Activated CD4-positive, alpha-beta T cell treated with anti-CD3 and anti-CD28 coated beads, Interleukin-2, amount 10 ng/mL, durations not matched to agents 7 days and 5 days (primary cell): ENCODE measurements at regions not wholly inside any gene's neighbourhood (a gene's known extent, or its start where the extent isn't known, plus 50 kb on each side); places are given as distances from the start of the nearest gene placed in this dataset.

ENCODE experiments used
- CTCF ChIA-PET: fragments of 350-600 bp; sonication (Branson Sonifier 250); formaldehyde crosslinking; loops from one replicate; lab custom pipeline; 2021; ENCODE audit warnings: antibody characterized with exemption; lab: Charles Lee
- POLR2A ChIA-PET: fragments of 350-600 bp; sonication (Branson Sonifier 250); formaldehyde crosslinking; loops from one replicate; lab custom pipeline; 2021; ENCODE audit warnings: antibody characterized with exemption; lab: Charles Lee
- DNase-seq: peaks from one replicate; pipeline ENCODE4 v3.0.0-alpha.2; 2020
- H3K27ac Mint-ChIP-seq: one replicate; pipeline ENCODE4 v1.8.0; 2021; ENCODE audit warnings: mild to moderate bottlenecking, moderate library complexity, mixed read lengths
- H3K27me3 Mint-ChIP-seq: one replicate; pipeline ENCODE4 v1.8.0; 2021; ENCODE audit warnings: mixed read lengths
- H3K36me3 Mint-ChIP-seq: one replicate; pipeline ENCODE4 v1.8.0; 2021; ENCODE audit warnings: low read depth, mixed read lengths
- H3K4me1 Mint-ChIP-seq: one replicate; pipeline ENCODE4 v1.8.0; 2021; ENCODE audit warnings: mixed read lengths
- H3K4me3 Mint-ChIP-seq: one replicate; pipeline ENCODE4 v1.8.0; 2021; ENCODE audit warnings: mild to moderate bottlenecking, moderate library complexity, mixed read lengths
- H3K9me3 Mint-ChIP-seq: one replicate; pipeline ENCODE4 v1.8.0; 2021; ENCODE audit warnings: mixed read lengths

DNA sequence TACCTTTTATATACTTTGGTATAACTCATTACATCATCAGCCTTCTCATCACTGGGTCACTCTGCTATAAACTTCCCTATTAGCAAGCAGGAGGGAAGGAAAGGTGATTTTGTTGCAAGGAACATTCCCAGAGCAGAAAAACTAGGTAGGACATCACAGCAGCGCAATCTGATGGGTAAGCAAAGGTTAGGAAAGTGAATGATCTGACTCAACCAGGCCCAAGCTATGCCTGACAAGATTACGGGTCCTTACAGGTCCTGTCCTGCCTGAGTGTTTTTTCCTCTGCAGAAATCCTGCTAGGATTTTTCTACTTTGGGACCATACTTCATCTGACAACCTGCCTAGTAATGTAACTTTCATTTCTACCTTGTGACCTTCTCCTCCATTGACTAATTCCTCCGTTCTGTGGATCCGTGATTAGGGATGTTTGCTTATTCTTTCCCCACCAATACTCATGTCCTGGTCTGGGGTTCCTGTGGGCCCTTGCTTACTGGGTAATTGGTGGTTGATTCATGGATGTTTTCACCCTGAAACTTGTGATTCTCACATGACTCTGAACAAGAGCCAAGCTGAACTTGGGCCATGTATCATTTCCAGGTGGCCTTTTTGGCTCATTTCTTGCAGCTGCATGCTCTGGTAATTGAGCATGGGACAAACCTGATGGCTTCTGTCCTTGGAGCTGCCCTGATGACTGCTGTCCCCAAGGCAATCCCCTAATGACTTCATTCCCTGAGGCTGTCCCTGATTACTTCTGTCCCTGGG, 111.9 kb upstream of the KIT start:
- DNase-seq = no peak
- peaks cover 1% of the 10 kb centered on the region for H3K27me3 Mint-ChIP-seq
- CTCF ChIA-PET = no interaction called here
- POLR2A ChIA-PET = no interaction called here
- no peaks in the 10 kb centered on the region for H3K36me3 Mint-ChIP-seq
- H3K4me1 Mint-ChIP-seq = no peaks in the 10 kb centered on the region
- H3K27ac Mint-ChIP-seq = no peak overlapping the region
- no peaks in the 10 kb centered on the region for H3K9me3 Mint-ChIP-seq
- H3K4me3 Mint-ChIP-seq = no peak overlapping the region

DNA sequence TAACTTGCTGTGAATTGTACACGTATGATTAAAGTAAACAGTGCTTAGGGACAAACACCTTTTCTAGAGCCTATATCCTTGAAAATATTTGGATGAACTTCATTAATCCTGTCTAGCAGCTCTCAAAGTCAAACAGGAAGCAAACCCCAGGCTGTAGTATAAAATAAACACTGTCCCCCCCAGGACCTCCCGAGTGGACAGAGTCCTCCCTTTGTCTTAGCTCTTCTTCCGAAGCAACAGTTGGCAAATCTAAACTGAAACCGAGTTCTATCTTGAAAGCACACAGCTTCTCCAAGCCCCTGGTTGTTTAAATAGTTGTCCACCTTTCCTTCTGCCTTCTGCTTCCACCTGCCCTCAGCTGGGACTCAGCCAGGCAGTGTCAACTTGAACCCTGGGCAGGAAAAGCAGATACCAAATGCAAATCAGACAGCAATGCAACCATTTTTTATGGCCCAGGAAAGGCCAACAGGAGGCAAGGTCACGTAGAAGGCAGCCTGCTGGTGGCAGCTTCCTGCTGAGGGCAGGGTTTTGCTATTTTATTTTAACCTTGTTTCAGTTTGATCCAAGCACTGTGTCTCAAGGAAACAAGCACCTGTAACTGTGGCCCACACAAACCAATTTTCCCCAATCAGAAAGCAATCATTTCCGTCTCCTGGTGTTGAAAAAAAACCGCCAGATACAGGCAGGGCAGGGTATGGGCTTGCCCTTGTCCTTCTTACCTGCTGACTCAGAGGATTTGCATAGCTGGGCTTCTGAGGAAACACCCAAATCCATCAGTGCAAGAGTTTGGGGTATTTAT, 110.3 kb upstream of the KIT start:
- H3K27ac Mint-ChIP-seq = no peak overlapping the region
- no peak for DNase-seq
- H3K4me1 Mint-ChIP-seq = no peaks in the 10 kb centered on the region
- H3K9me3 Mint-ChIP-seq = no peaks in the 10 kb centered on the region
- POLR2A ChIA-PET = no interaction called here
- CTCF ChIA-PET = no interaction called here
- no peaks in the 10 kb centered on the region for H3K27me3 Mint-ChIP-seq
- H3K36me3 Mint-ChIP-seq = no peaks in the 10 kb centered on the region
- H3K4me3 Mint-ChIP-seq = no peak overlapping the region

DNA sequence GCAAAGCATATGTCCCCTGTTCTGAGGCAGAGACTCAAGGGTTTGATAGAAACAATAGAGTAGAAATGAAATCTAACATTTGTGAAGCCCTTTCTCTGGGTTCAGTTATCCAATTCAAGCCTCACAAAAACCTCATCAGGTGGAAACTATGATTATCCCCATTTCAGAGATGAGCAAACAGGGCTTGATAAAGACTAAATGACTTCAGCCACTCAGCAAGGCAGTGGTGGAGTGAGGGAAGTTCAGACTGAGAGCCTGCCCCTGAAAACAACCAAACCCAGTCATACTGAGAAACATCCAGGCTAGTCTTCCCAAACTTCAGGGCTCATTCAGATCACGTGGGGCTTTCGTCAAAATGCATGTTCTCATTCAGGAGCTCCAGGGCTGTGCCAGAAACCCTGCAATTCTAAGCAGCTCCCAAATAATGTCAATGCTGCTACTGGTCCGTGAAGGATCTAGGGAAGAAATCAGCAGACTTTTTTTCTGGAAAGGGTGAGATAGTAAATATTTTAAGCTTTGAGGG, 109.6 kb upstream of the KIT start:
- H3K9me3 Mint-ChIP-seq = no peaks in the 10 kb centered on the region
- H3K4me3 Mint-ChIP-seq = no peak overlapping the region
- ChIA-PET CTCF (no interaction called here), POLR2A (no interaction called here)
- H3K4me1 Mint-ChIP-seq = no peaks in the 10 kb centered on the region
- H3K27me3 Mint-ChIP-seq = no peaks in the 10 kb centered on the region
- H3K36me3 Mint-ChIP-seq = no peaks in the 10 kb centered on the region
- DNase-seq = no peak
- no peak overlapping the region for H3K27ac Mint-ChIP-seq

DNA sequence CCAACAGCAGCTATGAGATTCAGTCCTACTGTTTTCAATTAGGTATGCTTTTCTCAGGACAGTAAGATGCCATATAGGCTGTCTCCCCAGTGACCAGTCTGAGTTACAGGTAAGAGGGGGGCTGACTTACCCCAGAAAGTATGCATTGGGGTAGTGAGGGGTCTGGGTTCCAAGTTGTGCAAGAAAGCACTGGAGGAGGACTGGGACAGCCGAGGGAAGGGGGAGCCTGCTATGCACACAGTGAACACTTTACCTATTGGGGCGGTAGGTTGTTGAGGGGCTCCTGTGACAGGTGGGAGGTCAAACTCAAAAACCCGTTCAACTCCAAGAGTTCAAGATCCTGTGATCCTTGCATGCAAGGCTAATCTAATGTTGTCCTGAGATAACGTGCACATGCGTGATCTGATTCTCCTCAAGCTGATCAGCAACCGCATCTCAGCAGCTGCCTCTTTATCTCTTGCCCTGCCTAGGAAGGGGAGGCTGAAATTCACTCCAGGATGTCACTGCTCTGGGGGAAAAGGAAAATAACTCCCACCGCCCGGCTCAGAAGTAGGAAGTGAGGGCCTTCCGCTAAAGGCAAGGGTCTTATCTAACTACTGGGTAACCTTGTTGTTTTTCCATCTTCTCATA, 108.8 kb upstream of the KIT start:
- H3K27me3 Mint-ChIP-seq = no peaks in the 10 kb centered on the region

DNA sequence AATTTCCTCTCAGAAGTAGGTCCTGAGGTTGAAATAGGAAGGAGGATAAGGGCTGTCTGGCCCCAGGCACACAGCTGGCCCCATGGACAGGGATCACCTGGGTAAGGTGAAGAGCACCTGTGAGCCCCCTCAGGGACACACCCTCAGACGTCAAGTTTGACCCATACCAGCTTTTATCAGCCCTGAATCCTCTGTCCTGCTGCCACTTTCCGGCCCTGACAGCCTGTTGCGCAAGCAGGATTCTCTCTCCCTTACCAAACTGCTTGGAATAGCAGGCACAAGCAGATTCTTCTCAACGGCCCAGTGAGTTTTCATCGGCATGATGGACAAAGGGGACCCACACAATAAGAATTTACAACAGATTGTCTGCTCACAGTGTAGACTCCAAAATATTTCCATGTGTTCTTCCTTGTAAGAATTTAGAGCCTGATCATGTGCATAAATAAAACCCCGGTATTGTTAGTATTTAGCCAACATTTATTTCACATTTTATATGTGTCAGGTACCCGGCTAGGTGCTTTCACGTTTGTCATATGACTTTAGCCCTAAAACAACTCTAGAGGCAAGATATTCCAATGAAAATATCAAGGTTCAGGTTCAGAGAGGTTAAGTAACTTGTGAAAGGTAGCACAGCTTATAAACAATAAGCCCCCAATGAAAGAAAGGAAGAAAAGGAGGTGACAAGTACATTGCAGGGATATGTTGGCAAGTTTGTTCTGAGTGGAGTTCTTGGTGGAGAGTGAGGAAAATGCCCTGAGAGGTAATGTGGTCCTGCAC, 107.2 kb upstream of the KIT start:
- CTCF ChIA-PET = no interaction called here

More for the DNA sequence above, 108.8 kb upstream of the KIT start:
- H3K27ac Mint-ChIP-seq = no peak overlapping the region
- POLR2A ChIA-PET = no interaction called here
- H3K36me3 Mint-ChIP-seq = no peaks in the 10 kb centered on the region
- H3K4me1 Mint-ChIP-seq = no peaks in the 10 kb centered on the region
- H3K4me3 Mint-ChIP-seq = no peak overlapping the region
- H3K9me3 Mint-ChIP-seq = no peaks in the 10 kb centered on the region
- CTCF ChIA-PET = no interaction called here
- no peak for DNase-seq

DNA sequence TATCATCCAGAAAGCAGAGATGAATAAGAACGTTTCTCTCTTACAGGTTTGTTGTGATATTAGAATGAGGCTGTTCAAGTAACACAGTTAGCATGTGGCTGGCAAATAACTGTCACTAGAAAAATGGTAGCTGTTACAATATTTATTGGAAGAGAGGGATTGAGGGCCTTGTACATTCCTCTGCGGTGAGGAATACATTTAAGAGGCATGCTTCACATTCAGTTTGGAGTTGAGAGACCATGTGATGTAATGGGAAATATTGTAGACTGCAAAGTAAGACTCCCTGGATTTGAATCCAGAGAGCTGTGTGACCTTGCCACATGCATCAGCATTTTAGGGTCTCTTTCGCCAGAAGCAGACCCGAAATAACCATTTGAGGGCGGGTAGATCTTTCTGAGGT, 104.8 kb upstream of the KIT start:
- DNase-seq = no peak
- CTCF ChIA-PET = no interaction called here
- no peak overlapping the region for H3K4me3 Mint-ChIP-seq
- H3K36me3 Mint-ChIP-seq = no peaks in the 10 kb centered on the region
- H3K9me3 Mint-ChIP-seq = no peaks in the 10 kb centered on the region
- no peaks in the 10 kb centered on the region for H3K27me3 Mint-ChIP-seq
- H3K4me1 Mint-ChIP-seq = no peaks in the 10 kb centered on the region
- no peak overlapping the region for H3K27ac Mint-ChIP-seq
- POLR2A ChIA-PET = no interaction called here

More for the DNA sequence above, 107.2 kb upstream of the KIT start:
- Mint-ChIP-seq H3K27ac (no peak overlapping the region), H3K4me1 (no peaks in the 10 kb centered on the region), H3K9me3 (no peaks in the 10 kb centered on the region), H3K4me3 (no peak overlapping the region), H3K36me3 (no peaks in the 10 kb centered on the region), H3K27me3 (no peaks in the 10 kb centered on the region)
- POLR2A ChIA-PET = no interaction called here
- no peak for DNase-seq

DNA sequence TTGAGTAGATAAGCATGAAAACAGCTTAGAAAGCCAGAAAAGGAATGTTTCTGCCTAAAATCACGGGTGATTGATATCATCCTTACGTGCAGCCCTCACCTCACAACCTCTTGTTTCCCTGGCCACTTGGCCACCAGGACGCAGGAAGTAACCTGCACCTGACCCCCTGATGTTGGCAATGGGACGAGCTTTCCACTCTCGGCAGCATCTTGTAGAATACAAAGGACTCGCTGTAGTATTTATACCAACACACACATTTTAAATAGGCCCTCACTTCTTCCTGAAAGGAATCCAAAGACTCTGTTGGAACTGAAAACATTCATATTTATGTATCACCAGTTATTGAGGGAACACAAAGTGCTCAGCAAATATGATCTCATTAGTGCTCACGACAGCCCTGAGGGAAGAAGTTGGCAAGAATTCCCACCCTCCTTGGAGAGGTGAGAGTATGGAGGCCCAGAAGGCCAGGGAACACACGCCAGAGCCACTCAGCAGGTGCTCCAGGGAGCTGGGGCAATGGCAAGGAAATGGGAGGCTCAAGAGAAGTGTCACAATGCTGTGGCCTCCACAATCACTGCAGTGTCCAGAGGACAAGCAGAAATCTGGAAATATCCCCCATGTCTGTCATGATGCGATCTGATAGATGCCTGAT, 103.3 kb upstream of the KIT start:
- H3K9me3 Mint-ChIP-seq = no peaks in the 10 kb centered on the region
- DNase-seq = no peak
- ChIA-PET CTCF (no interaction called here), POLR2A (no interaction called here)
- no peak overlapping the region for H3K27ac Mint-ChIP-seq
- no peaks in the 10 kb centered on the region for H3K4me1 Mint-ChIP-seq
- no peak overlapping the region for H3K4me3 Mint-ChIP-seq
- no peaks in the 10 kb centered on the region for H3K27me3 Mint-ChIP-seq
- no peaks in the 10 kb centered on the region for H3K36me3 Mint-ChIP-seq

DNA sequence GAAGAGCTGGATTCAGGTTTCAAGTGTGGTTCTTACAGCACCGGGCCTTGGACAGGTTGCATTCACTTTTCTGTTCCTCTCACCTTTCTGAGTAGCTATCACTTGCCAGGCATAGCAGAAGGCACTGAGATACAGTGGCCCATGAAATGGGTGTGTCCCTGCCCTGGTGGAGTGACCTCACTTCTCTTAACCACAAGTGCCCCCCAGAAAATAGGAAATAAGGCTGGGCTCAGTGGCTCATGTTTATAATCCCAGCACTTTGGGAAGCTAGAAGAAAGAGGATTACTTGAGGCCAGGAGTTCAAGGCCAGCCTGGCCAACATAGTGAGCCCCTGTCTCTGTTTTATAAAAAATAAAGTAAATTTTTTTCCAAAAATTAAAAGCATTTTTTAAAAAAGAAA, 101.7 kb upstream of the KIT start:
- H3K36me3 Mint-ChIP-seq = no peaks in the 10 kb centered on the region
- H3K4me3 Mint-ChIP-seq = no peak overlapping the region
- no peak overlapping the region for H3K27ac Mint-ChIP-seq
- DNase-seq = no peak
- H3K27me3 Mint-ChIP-seq = peaks cover 2% of the 10 kb centered on the region
- CTCF ChIA-PET = no interaction called here
- H3K4me1 Mint-ChIP-seq = no peaks in the 10 kb centered on the region
- H3K9me3 Mint-ChIP-seq = no peaks in the 10 kb centered on the region
- POLR2A ChIA-PET = no interaction called here

DNA sequence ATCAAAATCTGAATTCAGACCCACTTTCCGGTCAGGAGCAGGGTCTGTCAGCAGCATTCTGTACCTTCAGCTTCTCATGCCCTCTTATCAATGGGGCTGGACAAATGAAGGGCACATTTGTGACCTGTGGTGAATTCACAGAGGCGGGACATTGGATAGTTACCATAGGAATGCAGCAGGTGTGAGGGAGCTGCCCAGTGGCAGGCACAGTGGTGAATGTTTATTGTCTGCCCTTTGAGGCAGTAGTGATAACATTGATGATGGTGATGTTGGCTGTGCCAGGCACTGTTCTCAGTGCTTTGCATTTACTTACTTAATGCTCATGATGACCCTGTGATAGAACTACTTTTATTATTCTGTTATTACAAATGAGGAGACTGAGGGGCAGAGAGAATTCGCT, 101.2 kb upstream of the KIT start:
- Mint-ChIP-seq H3K4me1 (no peaks in the 10 kb centered on the region), H3K27ac (no peak overlapping the region), H3K27me3 (peaks cover 2% of the 10 kb centered on the region), H3K9me3 (no peaks in the 10 kb centered on the region), H3K36me3 (no peaks in the 10 kb centered on the region), H3K4me3 (no peak overlapping the region)
- ChIA-PET POLR2A (no interaction called here), CTCF (no interaction called here)
- DNase-seq = no peak

DNA sequence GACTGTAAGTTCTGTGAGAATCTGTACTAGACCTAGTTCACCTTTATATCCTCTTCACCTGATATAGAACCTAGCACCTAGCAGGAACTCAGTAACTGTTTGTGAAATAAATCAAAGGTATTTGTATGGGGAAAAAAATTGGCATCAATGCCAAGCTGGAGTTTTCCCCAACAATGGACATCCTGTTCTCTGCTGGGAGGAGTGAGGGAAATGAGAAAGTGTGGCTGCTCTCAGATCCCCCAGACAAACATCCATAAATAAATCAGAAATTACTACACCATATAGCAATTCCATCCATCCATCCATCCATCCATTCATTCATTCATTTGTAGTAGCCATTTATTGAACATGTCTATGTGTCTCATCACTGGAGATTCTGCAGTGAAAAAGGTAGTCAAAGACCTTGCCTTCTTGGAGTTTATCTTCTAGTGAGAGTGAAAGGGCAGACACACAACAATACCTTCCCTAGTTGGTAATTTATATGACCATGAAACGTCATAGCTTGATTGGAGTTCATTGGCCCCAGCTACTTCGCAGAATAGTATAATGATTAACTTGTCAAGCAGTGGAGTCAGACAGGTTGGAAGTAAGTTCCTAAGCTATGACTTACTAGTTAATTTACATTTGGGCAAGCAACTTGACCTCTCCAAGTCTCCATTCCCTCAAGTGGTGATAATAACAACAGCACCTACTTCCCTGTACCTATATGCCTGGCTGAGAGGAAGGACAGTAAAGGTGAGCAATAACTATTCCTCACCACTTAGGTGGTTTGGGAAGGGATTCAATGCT, 98.7 kb upstream of the KIT start:
- Mint-ChIP-seq H3K9me3 (no peaks in the 10 kb centered on the region), H3K36me3 (no peaks in the 10 kb centered on the region), H3K27me3 (peaks cover 2% of the 10 kb centered on the region), H3K4me1 (no peaks in the 10 kb centered on the region), H3K4me3 (no peak overlapping the region), H3K27ac (no peak overlapping the region)
- DNase-seq = no peak
- ChIA-PET POLR2A (no interaction called here), CTCF (interaction anchor here (0.8 kb wide), 1 partner anchor 17 kb away, joined by 3 read pairs; no protein-coding TSS in a partner anchor)

DNA sequence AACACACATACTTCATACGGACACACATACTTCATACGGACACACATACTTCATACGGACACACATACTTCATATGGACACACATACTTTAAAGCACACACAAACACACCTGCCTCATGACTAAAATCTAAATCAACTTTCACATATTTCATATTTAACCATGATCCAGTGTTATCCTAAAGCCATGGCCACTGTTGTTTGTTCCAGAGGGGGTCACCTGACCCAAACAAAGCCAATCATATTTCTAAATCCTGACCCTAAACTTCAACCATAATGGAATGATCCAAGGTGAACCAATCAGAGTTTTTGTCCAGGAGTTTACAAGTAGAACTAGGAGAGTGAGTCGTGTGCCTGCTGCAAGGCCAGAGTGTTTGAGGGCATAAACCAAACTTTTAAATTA, 97.2 kb upstream of the KIT start:
- ChIA-PET POLR2A (no interaction called here), CTCF (no interaction called here)
- H3K36me3 Mint-ChIP-seq = no peaks in the 10 kb centered on the region
- no peak overlapping the region for H3K4me3 Mint-ChIP-seq
- H3K4me1 Mint-ChIP-seq = no peaks in the 10 kb centered on the region
- DNase-seq = no peak
- H3K27ac Mint-ChIP-seq = no peak overlapping the region
- no peaks in the 10 kb centered on the region for H3K9me3 Mint-ChIP-seq
- peaks cover 2% of the 10 kb centered on the region for H3K27me3 Mint-ChIP-seq

DNA sequence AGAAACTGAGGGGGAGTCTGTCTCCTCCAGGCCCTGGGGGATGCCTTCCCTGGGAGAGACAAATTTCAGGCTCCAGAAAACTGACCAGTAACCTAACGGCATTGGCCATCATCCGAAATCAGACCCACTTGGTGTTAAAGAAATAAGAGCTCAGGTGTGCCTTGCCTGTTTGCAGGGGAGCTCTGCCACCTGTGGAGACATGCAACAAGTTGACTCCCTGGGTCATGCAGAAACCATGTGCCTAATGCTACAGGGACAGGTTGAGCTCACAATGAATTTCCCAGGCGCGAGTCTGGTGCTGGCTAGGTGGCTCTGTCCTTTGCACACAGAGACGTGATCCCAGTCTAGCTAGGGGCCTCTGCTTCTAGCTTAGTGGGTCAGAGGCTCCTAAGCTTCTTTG, 95.8 kb upstream of the KIT start:
- Mint-ChIP-seq H3K27ac (no peak overlapping the region), H3K36me3 (no peaks in the 10 kb centered on the region), H3K4me1 (peaks cover 7% of the 10 kb centered on the region), H3K4me3 (no peak overlapping the region), H3K27me3 (peaks cover 2% of the 10 kb centered on the region), H3K9me3 (no peaks in the 10 kb centered on the region)
- ChIA-PET CTCF (no interaction called here), POLR2A (no interaction called here)
- no peak for DNase-seq
